H1 (cell line): ENCODE measurements at regions not wholly inside any gene's neighbourhood (a gene's known extent, or its start where the extent isn't known, plus 50 kb on each side); places are given as distances from the start of the nearest gene placed in this dataset.

Experiments
- CTCF ChIA-PET: fragments of 300-600 bp; sonication (Branson Sonifier 250); formaldehyde crosslinking; loops from one replicate; lab custom pipeline; 2021; ENCODE audit not compliant: partially characterized antibody; lab: Charles Lee
- POLR2A ChIA-PET: fragments of 300-600 bp; sonication (Branson Sonifier 250); formaldehyde crosslinking; loops from one replicate; lab custom pipeline; 2021; ENCODE audit warnings: inconsistent platforms; ENCODE audit not compliant: partially characterized antibody; lab: Charles Lee
- DNase-seq, 2 experiments: peaks; one replicate each; pipeline versions ENCODE4 v3.0.0 to v3.0.0-alpha.2; 2010 to 2022; ENCODE audit warnings: low spot score in 2 of 2, low read depth in 1 of 2, mixed read lengths in 1 of 2
- FAIRE-seq: peaks from 2 replicates; lab custom pipeline; 2011; peaks lifted over from hg19 to GRCh38; lab: Jason Lieb, UNC
- H2AFZ ChIP-seq: 2 replicates; pipeline ENCODE4 v1.8.1; 2012; ENCODE audit warnings: low read length, inconsistent platforms
- H2AK5ac ChIP-seq: 2 replicates; pipeline ENCODE4 v1.6.1; 2013; ENCODE audit warnings: low read depth, low read length
- H2BK120ac ChIP-seq: replicated peaks from 2 replicates; pipeline ENCODE3; 2013; ENCODE audit warnings: low read depth, low read length, inconsistent platforms
- H2BK12ac ChIP-seq: 2 replicates; pipeline ENCODE4 v1.6.1; 2013; ENCODE audit warnings: low read depth, low read length
- H2BK15ac ChIP-seq: 2 replicates; pipeline ENCODE4 v1.6.1; 2013; ENCODE audit warnings: low read length
- H2BK20ac ChIP-seq: 2 replicates; pipeline ENCODE4 v1.6.1; 2013; ENCODE audit warnings: low read length
- H2BK5ac ChIP-seq: 2 replicates; pipeline ENCODE4 v1.6.1; 2013; ENCODE audit warnings: low read depth, low read length
- H3K14ac ChIP-seq: 2 replicates; pipeline ENCODE4 v1.6.1; 2013; ENCODE audit warnings: inconsistent platforms; ENCODE audit not compliant: insufficient read length
- H3K18ac ChIP-seq: 2 replicates; pipeline ENCODE4 v1.6.1; 2013; ENCODE audit warnings: low read length; ENCODE audit errors: extremely low read depth
- H3K23ac ChIP-seq: 2 replicates; pipeline ENCODE4 v1.6.1; 2013; ENCODE audit warnings: inconsistent platforms; ENCODE audit not compliant: insufficient read length
- H3K23me2 ChIP-seq: 2 replicates; pipeline ENCODE4 v1.6.1; 2013; ENCODE audit warnings: low read depth, low read length
- H3K27ac ChIP-seq: 2 replicates; pipeline ENCODE4 v1.6.1; 2011; ENCODE audit warnings: low read depth, low read length, inconsistent platforms
- H3K27me3 ChIP-seq, 4 experiments: replicated peaks in 1 of 4; 1 replicate in 1 of 4; 2 replicates in 3 of 4; pipeline versions ENCODE4 v1.6.1 to v1.8.1; 2011 to 2013; ENCODE audit warnings: low read length in 3 of 4, mild to moderate bottlenecking in 3 of 4, inconsistent platforms in 2 of 4, mixed read lengths in 2 of 4, moderate library complexity in 1 of 4; ENCODE audit not compliant: control insufficient read depth in 3 of 4, insufficient read depth in 3 of 4; ENCODE audit errors: extremely low read depth in 1 of 4
- H3K36me3 ChIP-seq, 4 experiments: 2 replicates each; pipeline versions ENCODE4 v1.6.1 to v1.8.1; 2011 to 2013; ENCODE audit warnings: mild to moderate bottlenecking in 4 of 4, low read length in 3 of 4, moderate library complexity in 2 of 4, control low read depth in 1 of 4, inconsistent platforms in 1 of 4; ENCODE audit not compliant: insufficient read depth in 4 of 4, control insufficient read depth in 2 of 4
- H3K4ac ChIP-seq: replicated peaks from 2 replicates; pipeline ENCODE3; 2013; ENCODE audit warnings: low read length, low read depth, mixed read lengths, inconsistent platforms; ENCODE audit not compliant: insufficient read length
- H3K4me1 ChIP-seq, 4 experiments: replicated peaks in 1 of 4; 1 replicate in 1 of 4; 2 replicates in 3 of 4; pipeline versions ENCODE4 v1.6.1 to v1.8.1; 2011 to 2013; ENCODE audit warnings: low read length in 3 of 4, inconsistent platforms in 2 of 4, mixed read lengths in 1 of 4; ENCODE audit not compliant: insufficient read depth in 4 of 4, control insufficient read depth in 3 of 4
- H3K4me2 ChIP-seq, 2 experiments: 2 replicates each; pipeline versions ENCODE4 v1.6.1 to v1.8.1; 2011 to 2013; ENCODE audit warnings: low read depth in 2 of 2, low read length in 2 of 2, control low read depth in 1 of 2, inconsistent platforms in 1 of 2, mild to moderate bottlenecking in 1 of 2; ENCODE audit not compliant: insufficient read depth in 1 of 2
- H3K4me3 ChIP-seq, 4 experiments: fragments of 200-600, 300-600 bp in 1 of 4; sonication (generic), shearing (Covaris generic), sonication (Bioruptor Twin) in 1 of 4; 2 replicates each; pipeline versions ENCODE4 v1.5.1 to v1.8.1; 2011 to 2016; ENCODE audit warnings: low read length in 4 of 4, low read depth in 3 of 4, control low read depth in 2 of 4, inconsistent platforms in 2 of 4, mild to moderate bottlenecking in 2 of 4, mixed read lengths in 1 of 4, moderate library complexity in 1 of 4; ENCODE audit not compliant: insufficient read depth in 2 of 4; ENCODE audit errors: extremely low read depth in 1 of 4
- H3K56ac ChIP-seq: replicated peaks from 2 replicates; pipeline ENCODE3; 2013; ENCODE audit warnings: low read depth, mild to moderate bottlenecking, mixed read lengths, low read length, inconsistent platforms; ENCODE audit not compliant: insufficient read length
- H3K79me1 ChIP-seq: 2 replicates; pipeline ENCODE4 v1.6.1; 2013; ENCODE audit warnings: low read depth, low read length, control low read depth
- H3K79me2 ChIP-seq, 2 experiments: 2 replicates each; pipeline versions ENCODE4 v1.6.1 to v1.8.1; 2012 to 2013; ENCODE audit warnings: low read length in 2 of 2, mild to moderate bottlenecking in 2 of 2, inconsistent platforms in 1 of 2; ENCODE audit not compliant: insufficient read depth in 2 of 2, control insufficient read depth in 1 of 2
- H3K9ac ChIP-seq, 4 experiments: replicated peaks in 1 of 4; 1 replicate in 1 of 4; 2 replicates in 3 of 4; pipeline versions ENCODE4 v1.6.1 to v1.8.1; 2011 to 2013; ENCODE audit warnings: low read depth in 3 of 4, low read length in 3 of 4, control low read depth in 2 of 4, mild to moderate bottlenecking in 2 of 4, moderate library complexity in 2 of 4, inconsistent platforms in 1 of 4; ENCODE audit errors: extremely low read depth in 1 of 4
- H3K9me3 ChIP-seq, 2 experiments: 2 replicates each; pipeline versions ENCODE4 v1.6.1 to v1.8.1; 2012 to 2013; ENCODE audit warnings: mild to moderate bottlenecking in 2 of 2, moderate library complexity in 2 of 2, control low read depth in 1 of 2, inconsistent platforms in 1 of 2, low read depth in 1 of 2, low read length in 1 of 2, mixed read lengths in 1 of 2; ENCODE audit not compliant: insufficient read depth in 2 of 2
- H4K20me1 ChIP-seq, 2 experiments: replicated peaks in 1 of 2; 2 replicates each; pipeline versions ENCODE3 to v1.8.1; 2011 to 2013; ENCODE audit warnings: inconsistent platforms in 2 of 2, low read length in 2 of 2, mild to moderate bottlenecking in 1 of 2; ENCODE audit not compliant: insufficient read depth in 2 of 2, control insufficient read depth in 1 of 2
- H4K5ac ChIP-seq: 2 replicates; pipeline ENCODE4 v1.6.1; 2013; ENCODE audit warnings: low read length, low read depth, mixed read lengths, inconsistent platforms; ENCODE audit not compliant: insufficient read length
- H4K8ac ChIP-seq: 2 replicates; pipeline ENCODE4 v1.8.0; 2013; ENCODE audit warnings: mild to moderate bottlenecking, moderate library complexity, low read length, inconsistent platforms; ENCODE audit not compliant: insufficient read depth; ENCODE audit errors: extremely low read depth
- H4K91ac ChIP-seq: replicated peaks from 2 replicates; pipeline ENCODE3; 2013; ENCODE audit warnings: low read length, mixed read lengths, inconsistent platforms; ENCODE audit not compliant: insufficient read length
- NRF1 ChIP-seq: IDR thresholded peaks from 2 replicates; pipeline ENCODE4 v1.6.1; 2011; ENCODE audit warnings: mild to moderate bottlenecking, low read depth, low read length, improper control_type of control experiment
- PHF8 ChIP-seq: fragments of 200-600 bp; sonication (generic); conservative IDR thresholded peaks from 2 replicates; pipeline ENCODE4 v1.7.1; 2012; ENCODE audit warnings: low read depth, mild to moderate bottlenecking, inconsistent platforms, low read length, moderate library complexity
- RAD21 ChIP-seq, 2 experiments: IDR thresholded peaks in 1 of 2; conservative IDR thresholded peaks in 1 of 2; 2 replicates each; pipeline ENCODE4 v1.6.1; 2011; ENCODE audit warnings: low read depth in 2 of 2, low read length in 2 of 2, improper control_type of control experiment in 1 of 2, inconsistent platforms in 1 of 2, mild to moderate bottlenecking in 1 of 2, moderate library complexity in 1 of 2
- TAF7 ChIP-seq: optimal IDR thresholded peaks from 2 replicates; pipeline ENCODE3; 2011; ENCODE audit warnings: low read depth, mild to moderate bottlenecking, inconsistent platforms, low read length, moderate library complexity, borderline replicate concordance
- WGBS, 2 experiments: shearing (Covaris generic) in 1 of 2; methylation state at CpG; one replicate each; pipeline versions ENCODE4 v1.1.6 to v1.1.7; 2013 to 2015; ENCODE audit warnings: low lambda C conversion rate in 2 of 2, mixed read lengths in 2 of 2, inconsistent platforms in 1 of 2, low coverage in 1 of 2, missing lambda C conversion rate in 1 of 2; ENCODE audit not compliant: insufficient replicate concordance in 2 of 2, insufficient coverage in 1 of 2, insufficient read length in 1 of 2; ENCODE audit errors: extremely low coverage in 1 of 2, missing lambda C conversion rate in 1 of 2; 5-methylcytosine and 5-hydroxymethylcytosine counted together
- TF ChIP-seq, protein P1 (sequence below): IDR thresholded peaks from 2 replicates; pipeline ENCODE4 v1.6.1; 2012; ENCODE audit warnings: inconsistent platforms

- no peak overlapping the region for H3K27ac ChIP-seq
- no peak overlapping the region for H4K91ac ChIP-seq
- WGBS, 2 experiments: 90% methylated on average over 3 of the region's 3 CpGs; no CpG with 5 or more reads in 1 of the 2 experiments
- H3K9me3 ChIP-seq: no peaks in the 10 kb centered on the region
- no peak overlapping the region for H2AFZ ChIP-seq
- ChIA-PET POLR2A (no interaction called here), CTCF (interaction anchor here (1.4 kb wide), 3 partner anchors 9 to 72 kb away, joined by 3 to 5 read pairs (median 4); no protein-coding TSS in a partner anchor)
- H4K20me1 ChIP-seq: no peaks in the 10 kb centered on the region
- no peak overlapping the region for H4K8ac ChIP-seq
- H3K79me2 ChIP-seq: no peaks in the 10 kb centered on the region
- H3K4me1 ChIP-seq: no peaks in the 10 kb centered on the region
- no peak overlapping the region for H2BK20ac ChIP-seq
- no peak overlapping the region for H2AK5ac ChIP-seq
- no peak overlapping the region for H2BK120ac ChIP-seq
- no peak overlapping the region for H3K4me2 ChIP-seq
- no peak overlapping the region for H2BK5ac ChIP-seq
- H3K23me2 ChIP-seq: no peaks in the 10 kb centered on the region
- TF ChIP-seq TAF7: no peak
- no peak for TF ChIP-seq RAD21 (IDR thresholded peaks at IDR 0.05 in 1 of 2, conservative IDR thresholded peaks at IDR 0.05 in 1 of 2; ENCODE audit: low read depth in 2 of 2, low read length in 2 of 2)
- TF ChIP-seq NRF1: no peak
- no peak for TF ChIP-seq PHF8
- TF ChIP-seq, protein P1, sequence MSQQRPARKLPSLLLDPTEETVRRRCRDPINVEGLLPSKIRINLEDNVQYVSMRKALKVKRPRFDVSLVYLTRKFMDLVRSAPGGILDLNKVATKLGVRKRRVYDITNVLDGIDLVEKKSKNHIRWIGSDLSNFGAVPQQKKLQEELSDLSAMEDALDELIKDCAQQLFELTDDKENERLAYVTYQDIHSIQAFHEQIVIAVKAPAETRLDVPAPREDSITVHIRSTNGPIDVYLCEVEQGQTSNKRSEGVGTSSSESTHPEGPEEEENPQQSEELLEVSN: no peak
- H3K14ac ChIP-seq: no peak overlapping the region
- no peaks in the 10 kb centered on the region for H3K36me3 ChIP-seq
- H3K79me1 ChIP-seq: no peaks in the 10 kb centered on the region
- H3K4me3 ChIP-seq: no peak overlapping the region
- H3K18ac ChIP-seq: no peak overlapping the region
- no peaks in the 10 kb centered on the region for H3K27me3 ChIP-seq
- FAIRE-seq: no peak
- no peak for DNase-seq
- H4K5ac ChIP-seq: no peak overlapping the region
- H3K23ac ChIP-seq: no peak overlapping the region
- no peak overlapping the region for H3K4ac ChIP-seq
- no peak overlapping the region for H3K9ac ChIP-seq
- H2BK12ac ChIP-seq: no peak overlapping the region
- H3K56ac ChIP-seq: no peak overlapping the region
- no peak overlapping the region for H2BK15ac ChIP-seq
Measured at GRCh38 chr5:178056935-178057334, 56.4 kb upstream of the N4BP3 start.
